Testis (tissue), 2 donors: ENCODE measurements at regions not wholly inside any gene's neighbourhood (a gene's known extent, or its start where the extent isn't known, plus 50 kb on each side); places are given as distances from the start of the nearest gene placed in this dataset.

Experiments
- POLR2A ChIP-seq: fragments of 450-650 bp; IDR thresholded peaks from one replicate; pipeline ENCODE4 v1.6.1; 2017; ENCODE audit warnings: antibody characterized with exemption, mild to moderate bottlenecking, moderate library complexity
- TF ChIP-seq, protein P1 (sequence below), 3 experiments: fragments of 450-650 bp in 2 of 3; fragments of 200-600 bp in 1 of 3; sonication (generic) in 1 of 3; IDR thresholded peaks; one replicate each; pipeline ENCODE4 v1.5.1; 2016 to 2019; ENCODE audit warnings: antibody characterized with exemption in 3 of 3, mild to moderate bottlenecking in 2 of 3, moderate library complexity in 1 of 3

DNA sequence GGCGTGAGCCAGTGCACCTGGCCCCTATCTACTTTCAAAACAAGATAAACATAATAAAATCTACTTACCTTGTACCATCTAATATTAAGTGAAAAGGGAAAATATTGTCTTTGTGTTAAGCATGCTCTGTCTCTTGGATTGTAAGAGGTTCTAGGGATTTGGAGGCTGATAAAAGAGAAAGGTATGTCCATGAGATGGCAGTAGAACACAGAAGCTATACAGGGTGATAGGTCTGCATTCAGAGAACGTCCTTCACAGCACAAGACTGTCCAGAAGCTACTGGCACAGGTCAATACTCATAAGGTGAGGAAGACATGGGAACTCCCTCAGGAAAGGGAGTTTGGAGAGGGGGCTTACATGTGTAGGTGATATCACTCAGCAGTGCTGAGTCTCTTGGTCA is 135.5 kb downstream of the TMEM47 start:
- TF ChIP-seq, protein P1, sequence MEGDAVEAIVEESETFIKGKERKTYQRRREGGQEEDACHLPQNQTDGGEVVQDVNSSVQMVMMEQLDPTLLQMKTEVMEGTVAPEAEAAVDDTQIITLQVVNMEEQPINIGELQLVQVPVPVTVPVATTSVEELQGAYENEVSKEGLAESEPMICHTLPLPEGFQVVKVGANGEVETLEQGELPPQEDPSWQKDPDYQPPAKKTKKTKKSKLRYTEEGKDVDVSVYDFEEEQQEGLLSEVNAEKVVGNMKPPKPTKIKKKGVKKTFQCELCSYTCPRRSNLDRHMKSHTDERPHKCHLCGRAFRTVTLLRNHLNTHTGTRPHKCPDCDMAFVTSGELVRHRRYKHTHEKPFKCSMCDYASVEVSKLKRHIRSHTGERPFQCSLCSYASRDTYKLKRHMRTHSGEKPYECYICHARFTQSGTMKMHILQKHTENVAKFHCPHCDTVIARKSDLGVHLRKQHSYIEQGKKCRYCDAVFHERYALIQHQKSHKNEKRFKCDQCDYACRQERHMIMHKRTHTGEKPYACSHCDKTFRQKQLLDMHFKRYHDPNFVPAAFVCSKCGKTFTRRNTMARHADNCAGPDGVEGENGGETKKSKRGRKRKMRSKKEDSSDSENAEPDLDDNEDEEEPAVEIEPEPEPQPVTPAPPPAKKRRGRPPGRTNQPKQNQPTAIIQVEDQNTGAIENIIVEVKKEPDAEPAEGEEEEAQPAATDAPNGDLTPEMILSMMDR (IDR thresholded peaks at IDR 0.05), result no peak
- TF ChIP-seq POLR2A, result no peak
